Upper lobe of left lung (tissue), 6 donors: ENCODE measurements at regions not wholly inside any gene's neighbourhood (a gene's known extent, or its start where the extent isn't known, plus 50 kb on each side); places are given as distances from the start of the nearest gene placed in this dataset.

Experiments
- ATAC-seq, 2 donors: fragments of 200-7000 bp; cut with Tn5 transposase; one replicate each; pipeline ENCODE4 v1.9.1; 2022; ENCODE audit warnings: mild to moderate bottlenecking in 2 of 2, moderate library complexity in 2 of 2; ENCODE audit not compliant: low FRiP score in 2 of 2
- DNase-seq, 2 donors: peaks; one replicate each; pipeline ENCODE4 v3.0.0-alpha.2; 2019 to 2020
- H3K27ac ChIP-seq, 4 donors: fragments of 200-600 bp; sonication (generic); one replicate each; pipeline ENCODE4 v1.5.1; 2016 to 2019
- H3K27me3 ChIP-seq, 4 donors: fragments of 200-600 bp; sonication (generic); one replicate each; pipeline ENCODE4 v1.5.1; 2017 to 2019
- H3K36me3 ChIP-seq, 4 donors: fragments of 200-600 bp; sonication (generic); one replicate each; pipeline ENCODE4 v1.5.1; 2016 to 2019
- H3K4me1 ChIP-seq, 4 donors: fragments of 200-600 bp; sonication (generic); one replicate each; pipeline ENCODE4 v1.5.1; 2018 to 2019
- H3K4me3 ChIP-seq, 4 donors: fragments of 200-600 bp; sonication (generic); one replicate each; pipeline ENCODE4 v1.5.1; 2017 to 2019; ENCODE audit warnings: mild to moderate bottlenecking in 2 of 4, moderate library complexity in 1 of 4
- H3K9me3 ChIP-seq, 4 donors: fragments of 200-600 bp; sonication (generic); one replicate each; pipeline ENCODE4 v1.5.1; 2018 to 2019
- EP300 ChIP-seq, 4 donors: sonication (generic); formaldehyde crosslinking; IDR thresholded peaks; one replicate each; pipeline ENCODE4 v1.5.1; 2017; ENCODE audit warnings: antibody characterized with exemption in 4 of 4, control low read depth in 2 of 4
- POLR2A ChIP-seq, 4 donors: fragments of 450-650 bp; IDR thresholded peaks; one replicate each; pipeline ENCODE4 v1.5.1; 2016 to 2017; ENCODE audit warnings: antibody characterized with exemption in 4 of 4, mild to moderate bottlenecking in 2 of 4
- POLR2AphosphoS5 ChIP-seq, 2 donors: sonication (generic); formaldehyde crosslinking; IDR thresholded peaks; one replicate each; pipeline ENCODE4 v1.5.1; 2017; ENCODE audit warnings: antibody characterized with exemption in 2 of 2
- WGBS, 2 donors: methylation state at CpG; one replicate each; pipeline ENCODE4 v1.1.5; 2017 to 2018; 5-methylcytosine and 5-hydroxymethylcytosine counted together
- TF ChIP-seq, protein P1 (sequence below), 6 experiments: fragments of 450-650 bp in 4 of 6; fragments of 200-600 bp in 2 of 6; sonication (generic) in 2 of 6; IDR thresholded peaks; one replicate each; pipeline ENCODE4 v1.5.1; 2016 to 2019; ENCODE audit warnings: antibody characterized with exemption in 6 of 6
- donor health status: DM: no; HTN: no; CAD: no; lungs with moderate emphysema.
- donor health status: DM: no; HTN: yes; CAD: no; lungs with severe emphysema.

DNA sequence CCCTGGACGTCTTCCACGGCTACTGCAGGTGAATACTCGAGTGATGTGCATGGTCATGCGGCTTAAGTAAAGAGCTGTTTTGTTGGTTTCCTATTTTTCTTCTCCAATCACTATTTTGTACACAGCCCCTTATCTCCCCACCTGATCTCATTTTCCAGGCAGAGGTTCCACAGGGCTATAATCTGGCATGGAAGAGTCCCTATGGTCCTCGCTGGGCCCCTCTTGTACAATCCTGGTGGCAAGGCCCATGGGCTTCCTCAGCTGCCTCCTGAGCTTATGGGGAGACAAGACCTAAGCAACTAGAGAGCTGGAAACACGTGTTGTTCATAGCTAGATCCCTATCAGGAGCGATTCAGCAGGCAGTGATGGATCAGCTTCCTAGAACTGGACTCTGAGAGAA is 181.3 kb upstream of the ADO start:
- no peak for DNase-seq
- H3K9me3 ChIP-seq, result no peaks in the 10 kb centered on the region
- H3K27ac ChIP-seq, result no peak overlapping the region
- H3K4me3 ChIP-seq, result no peak overlapping the region
- no peaks in the 10 kb centered on the region for H3K27me3 ChIP-seq
- WGBS, 2 donors, result 77 to 80% methylated on average over 7 of the region's 7 CpGs
- peaks cover 4 to 10% (median 7%) of the 10 kb centered on the region in 4 donors for H3K4me1 ChIP-seq
- ATAC-seq, result no peak
- TF ChIP-seq EP300 (IDR thresholded peaks at IDR 0.05) (no peak), POLR2AphosphoS5 (IDR thresholded peaks at IDR 0.05) (no peak), POLR2A (IDR thresholded peaks at IDR 0.05) (no peak)
- TF ChIP-seq, protein P1, sequence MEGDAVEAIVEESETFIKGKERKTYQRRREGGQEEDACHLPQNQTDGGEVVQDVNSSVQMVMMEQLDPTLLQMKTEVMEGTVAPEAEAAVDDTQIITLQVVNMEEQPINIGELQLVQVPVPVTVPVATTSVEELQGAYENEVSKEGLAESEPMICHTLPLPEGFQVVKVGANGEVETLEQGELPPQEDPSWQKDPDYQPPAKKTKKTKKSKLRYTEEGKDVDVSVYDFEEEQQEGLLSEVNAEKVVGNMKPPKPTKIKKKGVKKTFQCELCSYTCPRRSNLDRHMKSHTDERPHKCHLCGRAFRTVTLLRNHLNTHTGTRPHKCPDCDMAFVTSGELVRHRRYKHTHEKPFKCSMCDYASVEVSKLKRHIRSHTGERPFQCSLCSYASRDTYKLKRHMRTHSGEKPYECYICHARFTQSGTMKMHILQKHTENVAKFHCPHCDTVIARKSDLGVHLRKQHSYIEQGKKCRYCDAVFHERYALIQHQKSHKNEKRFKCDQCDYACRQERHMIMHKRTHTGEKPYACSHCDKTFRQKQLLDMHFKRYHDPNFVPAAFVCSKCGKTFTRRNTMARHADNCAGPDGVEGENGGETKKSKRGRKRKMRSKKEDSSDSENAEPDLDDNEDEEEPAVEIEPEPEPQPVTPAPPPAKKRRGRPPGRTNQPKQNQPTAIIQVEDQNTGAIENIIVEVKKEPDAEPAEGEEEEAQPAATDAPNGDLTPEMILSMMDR (IDR thresholded peaks at IDR 0.05), result no peak
- H3K36me3 ChIP-seq, result no peaks in the 10 kb centered on the region

DNA sequence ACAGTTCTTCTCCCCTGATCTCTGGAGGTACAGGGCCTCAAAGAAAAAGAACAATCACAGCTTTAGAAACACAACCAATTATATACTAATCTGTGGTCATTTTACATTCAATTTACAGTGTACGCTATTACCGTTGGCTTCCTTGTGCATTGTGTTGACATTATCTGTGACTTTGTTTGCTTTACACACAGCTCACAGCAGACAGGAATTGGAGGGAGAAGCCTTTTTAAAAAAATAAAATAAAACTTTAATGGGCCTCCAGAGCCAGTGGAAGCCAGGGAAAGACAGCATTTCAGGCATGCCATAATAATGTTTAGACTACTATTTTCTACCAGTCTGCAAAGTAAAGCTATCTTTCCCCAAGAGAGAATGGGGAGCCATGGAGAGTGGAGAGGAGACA is 179.0 kb upstream of the ADO start:
- H3K4me1 ChIP-seq, result peaks cover 0 to 4% (median 0%) of the 10 kb centered on the region in 4 donors
- no peak overlapping the region for H3K27ac ChIP-seq
- WGBS, 2 donors, result 50 to 52% methylated on average over 2 of the region's 2 CpGs
- ATAC-seq (no peak), DNase-seq (no peak)
- no peak overlapping the region for H3K4me3 ChIP-seq
- no peaks in the 10 kb centered on the region for H3K36me3 ChIP-seq
- no peaks in the 10 kb centered on the region for H3K27me3 ChIP-seq
- TF ChIP-seq POLR2A (IDR thresholded peaks at IDR 0.05), result no peak
- TF ChIP-seq POLR2AphosphoS5 (IDR thresholded peaks at IDR 0.05), result no peak
- no peak for TF ChIP-seq EP300 (IDR thresholded peaks at IDR 0.05)
- TF ChIP-seq, protein P1 (IDR thresholded peaks at IDR 0.05), result no peak
- no peaks in the 10 kb centered on the region for H3K9me3 ChIP-seq

DNA sequence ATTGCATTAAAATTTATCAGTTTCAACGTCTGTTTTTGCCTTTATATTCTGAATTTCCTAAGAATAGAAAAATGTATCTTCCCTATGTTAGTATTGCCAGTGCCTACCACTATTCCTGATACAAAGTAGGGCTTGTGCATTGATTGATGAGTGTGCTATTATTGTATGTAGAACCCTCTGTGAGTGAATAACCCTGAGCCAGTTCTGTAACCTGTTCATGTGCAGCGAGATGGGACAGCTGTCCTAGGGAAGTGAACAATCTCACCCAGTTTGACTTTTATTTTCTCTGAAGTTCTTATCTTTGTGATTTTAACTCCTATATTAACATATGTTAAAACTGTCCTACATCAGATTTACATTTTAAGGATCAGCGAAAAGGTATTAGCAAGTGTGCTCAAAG is 178.4 kb upstream of the ADO start:
- H3K9me3 ChIP-seq, result no peaks in the 10 kb centered on the region

DNA sequence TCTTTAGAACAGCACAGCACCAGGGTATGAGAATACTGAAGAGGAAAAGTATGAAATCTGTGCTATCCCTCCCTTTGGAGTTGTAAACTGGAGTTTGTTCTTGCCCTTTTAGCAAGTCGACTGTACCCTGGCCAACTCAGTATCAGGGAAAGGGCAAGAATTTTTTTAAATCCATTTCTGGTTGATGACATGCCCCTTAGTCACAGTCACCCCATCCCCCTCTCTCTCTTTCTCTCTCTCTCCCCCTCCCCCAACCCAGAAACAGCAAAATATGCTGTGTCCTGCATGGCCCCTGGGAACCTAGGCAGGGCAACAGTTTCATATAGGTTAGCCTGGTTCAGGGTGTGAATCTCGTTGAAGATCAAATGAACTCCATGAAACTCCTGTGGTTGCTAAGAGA is 177.7 kb upstream of the ADO start:
- no peak overlapping the region for H3K4me3 ChIP-seq
- 27 to 48% methylated on average over 2 of the region's 2 CpGs for WGBS, 2 donors
- no peak for ATAC-seq
- TF ChIP-seq POLR2AphosphoS5 (IDR thresholded peaks at IDR 0.05), result no peak
- no peak for TF ChIP-seq POLR2A (IDR thresholded peaks at IDR 0.05)
- TF ChIP-seq, protein P1 (IDR thresholded peaks at IDR 0.05), result no peak
- TF ChIP-seq EP300 (IDR thresholded peaks at IDR 0.05), result no peak
- H3K9me3 ChIP-seq, result no peaks in the 10 kb centered on the region
- no peaks in the 10 kb centered on the region for H3K36me3 ChIP-seq
- no peak for DNase-seq
- no peaks in the 10 kb centered on the region for H3K27me3 ChIP-seq
- H3K27ac ChIP-seq, result no peak overlapping the region
- peaks cover 0 to under 1% (median 0%) of the 10 kb centered on the region in 4 donors for H3K4me1 ChIP-seq

More for the DNA sequence above, 178.4 kb upstream of the ADO start:
- TF ChIP-seq, protein P1 (IDR thresholded peaks at IDR 0.05), result no peak
- TF ChIP-seq EP300 (IDR thresholded peaks at IDR 0.05) (no peak), POLR2AphosphoS5 (IDR thresholded peaks at IDR 0.05) (no peak), POLR2A (IDR thresholded peaks at IDR 0.05) (no peak)
- DNase-seq (no peak), ATAC-seq (no peak)
- Histone ChIP-seq H3K36me3 (no peaks in the 10 kb centered on the region), H3K4me3 (no peak overlapping the region), H3K27ac (no peak overlapping the region), H3K4me1 (peaks cover 0 to 3% (median 0%) of the 10 kb centered on the region in 4 donors), H3K27me3 (no peaks in the 10 kb centered on the region)
- 73 to 75% methylated on average over 3 of the region's 3 CpGs for WGBS, 2 donors

DNA sequence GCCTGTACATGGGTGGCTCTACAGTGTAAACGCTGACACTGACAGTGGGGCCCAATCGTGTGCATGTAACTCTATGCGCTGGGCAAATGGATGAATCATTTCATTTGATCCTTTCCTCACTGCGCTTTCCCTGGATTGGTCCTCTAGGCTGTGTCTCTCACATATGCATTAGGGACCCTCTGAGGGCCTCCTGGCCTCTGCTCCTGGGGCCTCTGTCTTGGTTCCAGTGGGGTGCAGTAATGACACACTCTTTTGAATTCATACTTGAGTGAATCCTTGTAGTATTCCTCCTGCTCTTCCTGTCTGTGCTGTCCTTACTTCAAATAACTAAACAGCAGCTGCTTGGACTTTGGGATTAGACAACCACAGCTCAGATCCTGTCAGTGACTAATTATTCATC is 176.5 kb upstream of the ADO start:
- Histone ChIP-seq H3K27me3 (no peaks in the 10 kb centered on the region), H3K4me1 (peaks cover 0 to 2% (median 0%) of the 10 kb centered on the region in 4 donors), H3K36me3 (no peaks in the 10 kb centered on the region), H3K27ac (no peak overlapping the region), H3K9me3 (no peaks in the 10 kb centered on the region), H3K4me3 (no peak overlapping the region)
- ATAC-seq (no peak), DNase-seq (no peak)
- no peak for TF ChIP-seq EP300 (IDR thresholded peaks at IDR 0.05)
- TF ChIP-seq, protein P1 (IDR thresholded peaks at IDR 0.05), result no peak
- WGBS, 2 donors, result 94 to 98% methylated on average over 4 of the region's 4 CpGs
